ENCODE measurements at regions not wholly inside any gene's neighbourhood (a gene's known extent, or its start where the extent isn't known, plus 50 kb on each side); places are given as distances from the start of the nearest gene placed in this dataset.

- TF ChIP-seq, protein P1, sequence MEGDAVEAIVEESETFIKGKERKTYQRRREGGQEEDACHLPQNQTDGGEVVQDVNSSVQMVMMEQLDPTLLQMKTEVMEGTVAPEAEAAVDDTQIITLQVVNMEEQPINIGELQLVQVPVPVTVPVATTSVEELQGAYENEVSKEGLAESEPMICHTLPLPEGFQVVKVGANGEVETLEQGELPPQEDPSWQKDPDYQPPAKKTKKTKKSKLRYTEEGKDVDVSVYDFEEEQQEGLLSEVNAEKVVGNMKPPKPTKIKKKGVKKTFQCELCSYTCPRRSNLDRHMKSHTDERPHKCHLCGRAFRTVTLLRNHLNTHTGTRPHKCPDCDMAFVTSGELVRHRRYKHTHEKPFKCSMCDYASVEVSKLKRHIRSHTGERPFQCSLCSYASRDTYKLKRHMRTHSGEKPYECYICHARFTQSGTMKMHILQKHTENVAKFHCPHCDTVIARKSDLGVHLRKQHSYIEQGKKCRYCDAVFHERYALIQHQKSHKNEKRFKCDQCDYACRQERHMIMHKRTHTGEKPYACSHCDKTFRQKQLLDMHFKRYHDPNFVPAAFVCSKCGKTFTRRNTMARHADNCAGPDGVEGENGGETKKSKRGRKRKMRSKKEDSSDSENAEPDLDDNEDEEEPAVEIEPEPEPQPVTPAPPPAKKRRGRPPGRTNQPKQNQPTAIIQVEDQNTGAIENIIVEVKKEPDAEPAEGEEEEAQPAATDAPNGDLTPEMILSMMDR (IDR thresholded peaks at IDR 0.05), result no peak
Measured at GRCh38 chr4:176883681-176884418, 91.1 kb upstream of the VEGFC start.

DNA sequence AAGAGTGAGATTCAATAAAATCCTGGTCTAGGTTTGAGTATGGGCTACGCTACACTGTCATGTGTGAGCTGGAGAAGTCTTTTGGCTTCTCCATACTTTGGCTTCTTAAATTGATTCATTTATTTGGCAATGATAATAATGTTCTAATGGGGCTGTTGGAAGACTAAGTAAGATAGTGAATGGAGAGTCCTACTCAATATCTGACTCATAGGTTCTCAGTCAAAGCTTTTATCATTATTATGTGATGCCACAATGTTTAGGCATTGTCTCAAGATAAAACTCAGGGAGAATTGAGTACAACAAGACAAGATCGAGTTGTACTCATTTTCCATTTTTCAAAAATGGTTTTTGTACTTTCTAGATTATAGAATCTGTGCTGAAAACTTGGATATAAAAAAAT, 92.5 kb upstream of the VEGFC start:
- TF ChIP-seq, protein P1 (IDR thresholded peaks at IDR 0.05), result no peak

DNA sequence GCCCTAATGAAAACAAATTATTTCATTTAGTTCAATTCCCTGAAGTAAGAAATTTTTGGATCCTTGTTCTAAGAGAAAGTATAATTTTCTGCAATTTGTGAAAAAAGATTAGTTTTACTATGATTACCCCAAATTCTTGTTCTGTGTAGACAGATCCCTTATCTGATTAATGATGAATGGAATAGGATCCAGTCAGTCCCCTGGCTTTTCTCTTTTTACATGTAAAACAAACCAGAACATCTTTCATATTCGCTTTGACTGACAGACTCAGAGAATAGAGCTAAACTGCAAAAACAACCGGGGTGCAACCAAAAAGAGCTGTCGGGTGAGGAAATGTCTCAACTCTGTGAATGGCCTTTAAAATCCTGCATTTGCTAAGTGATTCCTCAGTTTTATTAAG, 93.4 kb upstream of the VEGFC start:
- TF ChIP-seq, protein P1 (IDR thresholded peaks at IDR 0.05), result no peak

DNA sequence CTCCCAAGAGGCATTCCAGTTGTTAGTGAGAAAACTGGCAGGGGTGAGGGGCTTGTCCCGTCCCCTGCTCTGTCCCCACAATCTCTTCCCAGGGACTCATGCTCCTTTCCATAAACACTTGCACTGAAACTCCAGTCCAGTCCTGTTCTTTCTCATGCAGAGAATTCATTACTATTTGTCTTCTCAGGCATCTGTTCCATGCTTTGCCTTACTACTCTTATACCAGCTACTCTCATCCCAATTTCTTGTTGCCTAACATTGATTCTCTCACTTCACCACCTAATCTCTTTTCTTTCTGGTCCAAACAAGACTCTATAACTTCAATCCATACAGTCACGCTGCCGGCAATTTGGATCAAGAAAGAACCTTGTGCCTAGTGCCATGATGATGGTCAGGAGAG, 97.1 kb upstream of the VEGFC start:
- TF ChIP-seq, protein P1 (IDR thresholded peaks at IDR 0.05), result no peak

- TF ChIP-seq, protein P1 (IDR thresholded peaks at IDR 0.05), result no peak
Measured at GRCh38 chr4:176894498-176894897, 101.8 kb upstream of the VEGFC start.

GRCh38 chr4:176896211-176896610, 103.5 kb upstream of the VEGFC start:
- TF ChIP-seq, protein P1 (IDR thresholded peaks at IDR 0.05), result no peak

DNA sequence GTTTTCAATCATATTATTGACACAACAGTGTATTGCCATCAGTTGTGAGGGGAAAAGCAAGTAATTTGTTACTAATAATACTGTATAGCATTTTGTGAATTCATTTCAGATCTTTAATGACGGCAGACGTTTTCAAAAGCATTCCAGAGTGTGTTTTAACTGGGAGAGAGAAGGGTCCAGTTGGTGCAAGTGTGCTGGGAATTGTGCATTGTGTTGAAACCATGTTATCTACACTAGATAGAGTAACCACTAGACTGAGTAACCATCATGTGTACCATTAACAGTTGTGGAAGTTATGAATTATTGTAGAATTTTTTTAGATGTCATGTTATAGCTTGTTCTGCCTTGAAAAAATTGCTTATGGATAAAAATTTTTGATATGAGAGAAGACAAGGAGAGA, 104.5 kb upstream of the VEGFC start:
- TF ChIP-seq, protein P1 (IDR thresholded peaks at IDR 0.05), result no peak

DNA sequence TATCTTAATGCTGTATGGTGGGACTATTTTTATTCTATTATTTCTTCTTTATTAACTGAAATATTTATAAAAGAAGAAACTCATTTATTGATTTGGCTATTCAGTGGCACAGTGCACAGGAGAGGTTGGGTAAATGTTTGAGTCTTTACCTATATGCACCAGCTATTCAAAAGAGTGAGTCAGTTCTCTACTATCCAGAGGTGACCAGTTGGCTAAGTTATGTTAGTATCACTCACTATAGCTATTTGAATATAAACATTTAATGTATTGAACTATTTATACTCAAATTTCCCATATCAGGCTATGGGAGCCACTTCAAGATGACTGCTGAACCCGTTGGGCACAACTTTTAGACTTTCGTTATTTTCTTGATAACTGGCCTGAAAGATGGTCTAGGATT, 106.1 kb upstream of the VEGFC start:
- TF ChIP-seq, protein P1 (IDR thresholded peaks at IDR 0.05), result no peak

Measured in LNCAP (cell line).